Uterus (tissue), 2 donors: ENCODE measurements at regions not wholly inside any gene's neighbourhood (a gene's known extent, or its start where the extent isn't known, plus 50 kb on each side); places are given as distances from the start of the nearest gene placed in this dataset.

Source experiments
- POLR2A ChIP-seq, 2 donors: fragments of 450-650 bp; IDR thresholded peaks; one replicate each; pipeline ENCODE4 v1.6.1; 2016; ENCODE audit warnings: antibody characterized with exemption in 2 of 2, mild to moderate bottlenecking in 1 of 2, moderate library complexity in 1 of 2
- TF ChIP-seq, protein P1 (sequence below), 4 experiments: fragments of 200-600 bp in 2 of 4; fragments of 450-650 bp in 2 of 4; sonication (generic) in 2 of 4; IDR thresholded peaks; one replicate each; pipeline ENCODE4 v1.5.1; 2016 to 2019; ENCODE audit warnings: antibody characterized with exemption in 4 of 4, mild to moderate bottlenecking in 2 of 4, moderate library complexity in 1 of 4

DNA sequence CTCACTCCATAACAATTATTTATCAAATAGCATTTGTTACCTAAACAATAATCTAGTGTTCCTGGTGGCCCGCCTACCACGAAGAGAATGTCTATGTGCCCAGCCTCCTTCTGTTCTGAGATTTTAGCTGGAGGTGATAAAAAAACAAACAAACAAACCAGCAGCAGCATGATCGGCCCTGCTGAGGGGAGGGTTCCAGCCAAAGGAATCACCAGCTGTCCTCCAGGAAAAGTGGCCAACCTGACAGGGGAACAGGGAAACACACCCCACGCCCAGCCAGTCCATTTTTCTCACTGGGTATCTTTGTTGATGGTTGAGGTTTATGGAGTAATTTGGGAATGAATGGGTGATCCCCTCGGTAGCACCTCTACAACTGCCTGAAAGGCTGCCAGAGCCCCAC is 203.0 kb upstream of the DYNLRB2 start:
- TF ChIP-seq, protein P1, sequence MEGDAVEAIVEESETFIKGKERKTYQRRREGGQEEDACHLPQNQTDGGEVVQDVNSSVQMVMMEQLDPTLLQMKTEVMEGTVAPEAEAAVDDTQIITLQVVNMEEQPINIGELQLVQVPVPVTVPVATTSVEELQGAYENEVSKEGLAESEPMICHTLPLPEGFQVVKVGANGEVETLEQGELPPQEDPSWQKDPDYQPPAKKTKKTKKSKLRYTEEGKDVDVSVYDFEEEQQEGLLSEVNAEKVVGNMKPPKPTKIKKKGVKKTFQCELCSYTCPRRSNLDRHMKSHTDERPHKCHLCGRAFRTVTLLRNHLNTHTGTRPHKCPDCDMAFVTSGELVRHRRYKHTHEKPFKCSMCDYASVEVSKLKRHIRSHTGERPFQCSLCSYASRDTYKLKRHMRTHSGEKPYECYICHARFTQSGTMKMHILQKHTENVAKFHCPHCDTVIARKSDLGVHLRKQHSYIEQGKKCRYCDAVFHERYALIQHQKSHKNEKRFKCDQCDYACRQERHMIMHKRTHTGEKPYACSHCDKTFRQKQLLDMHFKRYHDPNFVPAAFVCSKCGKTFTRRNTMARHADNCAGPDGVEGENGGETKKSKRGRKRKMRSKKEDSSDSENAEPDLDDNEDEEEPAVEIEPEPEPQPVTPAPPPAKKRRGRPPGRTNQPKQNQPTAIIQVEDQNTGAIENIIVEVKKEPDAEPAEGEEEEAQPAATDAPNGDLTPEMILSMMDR (IDR thresholded peaks at IDR 0.05), result no peak
- no peak for TF ChIP-seq POLR2A (IDR thresholded peaks at IDR 0.05)
